ENCODE measurements at regions not wholly inside any gene's neighbourhood (a gene's known extent, or its start where the extent isn't known, plus 50 kb on each side); places are given as distances from the start of the nearest gene placed in this dataset.
"Not testable (repeated sequence)": the region's sequence is repeated elsewhere in the genome, so short reads cannot be mapped to it uniquely, and the experiment has no call there.

- no peak for DNase-seq
Observed at GRCh38 chr4:123501733-123502132, 105.1 kb downstream of the SPRY1 start.

GRCh38 chr4:123503698-123504363, 107.2 kb downstream of the SPRY1 start:
- no peak for DNase-seq

GRCh38 chr4:123505095-123506010, 108.8 kb downstream of the SPRY1 start:
- DNase-seq: no peak

- DNase-seq: no peak
Observed at GRCh38 chr4:123506011-123506695, 109.6 kb downstream of the SPRY1 start.

- DNase-seq: no peak
Observed at GRCh38 chr4:123507376-123507775, 110.8 kb downstream of the SPRY1 start.

- no peak for DNase-seq
Observed at GRCh38 chr4:123510221-123510620, 113.6 kb downstream of the SPRY1 start.

GRCh38 chr4:123510659-123511058, 114.1 kb downstream of the SPRY1 start:
- no peak for DNase-seq

GRCh38 chr4:123516576-123516975, 120.0 kb downstream of the SPRY1 start:
- no peak for DNase-seq

GRCh38 chr4:123517176-123517575, 120.6 kb downstream of the SPRY1 start:
- DNase-seq: no peak

GRCh38 chr4:123517971-123518370, 121.4 kb downstream of the SPRY1 start:
- no peak for DNase-seq

GRCh38 chr4:123520325-123520724, 123.7 kb downstream of the SPRY1 start:
- no peak for DNase-seq

GRCh38 chr4:123522081-123522480, 125.5 kb downstream of the SPRY1 start:
- no peak for DNase-seq

GRCh38 chr4:123522646-123523045, 126.1 kb downstream of the SPRY1 start:
- no peak for DNase-seq

- DNase-seq: no peak
Observed at GRCh38 chr4:123524958-123525628, 128.5 kb downstream of the SPRY1 start.

- no peak for DNase-seq
Observed at GRCh38 chr4:123526511-123526910, 129.9 kb downstream of the SPRY1 start.

- no peak for DNase-seq
Observed at GRCh38 chr4:123528501-123529277, 132.1 kb downstream of the SPRY1 start.

- no peak for DNase-seq
Observed at GRCh38 chr4:123529278-123529568, 132.6 kb downstream of the SPRY1 start.

- no peak for DNase-seq
Observed at GRCh38 chr4:123530357-123530756, 133.8 kb downstream of the SPRY1 start.

- DNase-seq: no peak
Observed at GRCh38 chr4:123535037-123535748, 138.6 kb downstream of the SPRY1 start.

GRCh38 chr4:123536225-123536624, 139.6 kb downstream of the SPRY1 start:
- no peak for DNase-seq

- DNase-seq: not testable (repeated sequence)
Observed at GRCh38 chr4:123537906-123538402, 141.4 kb downstream of the SPRY1 start.

Data from GF-D8 (cell line).